Small intestine (tissue), 7 donors: ENCODE measurements at regions not wholly inside any gene's neighbourhood (a gene's known extent, or its start where the extent isn't known, plus 50 kb on each side); places are given as distances from the start of the nearest gene placed in this dataset.
"Not testable (repeated sequence)": the region's sequence is repeated elsewhere in the genome, so short reads cannot be mapped to it uniquely, and the experiment has no call there.

ENCODE experiments used
- DNase-seq, 2 donors: peaks; one replicate each; pipeline versions ENCODE4 v3.0.0 to v3.0.0-alpha.2; 2013
- FAIRE-seq: peaks from 2 replicates; lab custom pipeline; 2012; peaks lifted over from hg19 to GRCh38; lab: Jason Lieb, UNC
- H3K27ac ChIP-seq, 3 donors: one replicate each; pipeline ENCODE4 v1.5.1; 2013; ENCODE audit warnings: low read length in 2 of 3, mild to moderate bottlenecking in 2 of 3, control low read depth in 1 of 3, inconsistent platforms in 1 of 3, low read depth in 1 of 3, moderate library complexity in 1 of 3
- H3K27me3 ChIP-seq, 3 donors: one replicate each; pipeline ENCODE4 v1.6.1; 2013; ENCODE audit warnings: low read length in 3 of 3, inconsistent platforms in 1 of 3; ENCODE audit not compliant: control insufficient read depth in 3 of 3, insufficient read depth in 3 of 3
- H3K36me3 ChIP-seq, 3 donors: one replicate each; pipeline ENCODE4 v1.6.1; 2013; ENCODE audit warnings: low read length in 3 of 3, inconsistent platforms in 1 of 3, low read depth in 1 of 3, mild to moderate bottlenecking in 1 of 3, moderate library complexity in 1 of 3; ENCODE audit not compliant: control insufficient read depth in 3 of 3, insufficient read depth in 2 of 3
- H3K4me1 ChIP-seq, 3 donors: one replicate each; pipeline ENCODE4 v1.6.1; 2013; ENCODE audit warnings: low read length in 2 of 3, inconsistent platforms in 1 of 3, low read depth in 1 of 3, mild to moderate bottlenecking in 1 of 3, moderate library complexity in 1 of 3; ENCODE audit not compliant: control insufficient read depth in 3 of 3, insufficient read depth in 2 of 3
- H3K4me3 ChIP-seq, 3 donors: one replicate each; pipeline ENCODE4 v1.5.1; 2013; ENCODE audit warnings: low read length in 3 of 3, control low read depth in 1 of 3, inconsistent platforms in 1 of 3, low read depth in 1 of 3, mild to moderate bottlenecking in 1 of 3, moderate library complexity in 1 of 3
- H3K9me3 ChIP-seq, 2 donors: one replicate each; pipeline ENCODE4 v1.6.1; 2013; ENCODE audit warnings: low read depth in 1 of 2, low read length in 1 of 2; ENCODE audit not compliant: control insufficient read depth in 2 of 2, insufficient read depth in 1 of 2
- WGBS, 3 donors: extraction: QIAGEN DNeasy Blood & Tissue Kit; methylation state at CpG; one replicate each; pipeline ENCODE4 v1.1.7; 2013; 5-methylcytosine and 5-hydroxymethylcytosine counted together
- donor health status: healthy with polysubstance abuse.
- donor health status: control.
- donor health status: control.
- donor health status: Bipolar disorder and iron deficiency.
- donor health status: healthy.

- no peak for FAIRE-seq
Observed at GRCh38 chr5:110267714-110268113, 458.8 kb downstream of the TMEM232 start.

GRCh38 chr5:110268283-110268682 is 458.2 kb downstream of the TMEM232 start:
- FAIRE-seq, result no peak
- H3K4me3 ChIP-seq, result no peak overlapping the region
- no peaks in the 10 kb centered on the region for H3K9me3 ChIP-seq
- no peak overlapping the region for H3K27ac ChIP-seq
- no peaks in the 10 kb centered on the region for H3K4me1 ChIP-seq
- no peaks in the 10 kb centered on the region for H3K27me3 ChIP-seq
- no peaks in the 10 kb centered on the region for H3K36me3 ChIP-seq
- DNase-seq, result no peak

More at GRCh38 chr5:110267714-110268113, 458.8 kb downstream of the TMEM232 start:
- no peak for DNase-seq
- no peak overlapping the region for H3K27ac ChIP-seq
- 80 to 90% (median 83%) methylated on average over 9 of the region's 9 CpGs for WGBS, 3 donors
- no peak overlapping the region for H3K4me3 ChIP-seq
- no peaks in the 10 kb centered on the region for H3K9me3 ChIP-seq
- no peaks in the 10 kb centered on the region for H3K27me3 ChIP-seq
- H3K4me1 ChIP-seq, result no peaks in the 10 kb centered on the region
- H3K36me3 ChIP-seq, result no peaks in the 10 kb centered on the region

- Histone ChIP-seq H3K4me1 (no peaks in the 10 kb centered on the region), H3K4me3 (no peak overlapping the region), H3K36me3 (no peaks in the 10 kb centered on the region), H3K27me3 (no peaks in the 10 kb centered on the region), H3K9me3 (no peaks in the 10 kb centered on the region), H3K27ac (no peak overlapping the region)
- no peak for DNase-seq
- WGBS, 3 donors, result 52 to 69% (median 56%) methylated on average over 1 of the region's 1 CpG
- FAIRE-seq, result no peak
Observed at GRCh38 chr5:110268985-110269384, 457.5 kb downstream of the TMEM232 start.

GRCh38 chr5:110269478-110270142 is 456.9 kb downstream of the TMEM232 start:
- 65 to 71% (median 67%) methylated on average over 3 of the region's 3 CpGs for WGBS, 3 donors
- no peaks in the 10 kb centered on the region for H3K27me3 ChIP-seq
- DNase-seq, result no peak
- no peak overlapping the region for H3K4me3 ChIP-seq
- H3K27ac ChIP-seq, result no peak overlapping the region
- H3K9me3 ChIP-seq, result no peaks in the 10 kb centered on the region
- no peaks in the 10 kb centered on the region for H3K36me3 ChIP-seq
- H3K4me1 ChIP-seq, result no peaks in the 10 kb centered on the region
- FAIRE-seq, result no peak

- FAIRE-seq, result no peak
- 84 to 89% (median 87%) methylated on average over 2 of the region's 2 CpGs for WGBS, 3 donors
- Histone ChIP-seq H3K27ac (no peak overlapping the region), H3K4me1 (no peaks in the 10 kb centered on the region), H3K36me3 (no peaks in the 10 kb centered on the region), H3K9me3 (no peaks in the 10 kb centered on the region), H3K27me3 (no peaks in the 10 kb centered on the region), H3K4me3 (no peak overlapping the region)
- no peak for DNase-seq
Observed at GRCh38 chr5:110275878-110276277, 450.6 kb downstream of the TMEM232 start.

- FAIRE-seq, H3K27ac ChIP-seq, H3K36me3 ChIP-seq, H3K4me3 ChIP-seq, H3K4me1 ChIP-seq, H3K27me3 ChIP-seq, DNase-seq, H3K9me3 ChIP-seq: not testable (repeated sequence)
- WGBS, 3 donors, result 83 to 92% (median 91%) methylated on average over 1 of the region's 1 CpG
Observed at GRCh38 chr5:110278449-110278848, 448.0 kb downstream of the TMEM232 start.

GRCh38 chr5:110284121-110284520 is 442.4 kb downstream of the TMEM232 start:
- not testable (repeated sequence) for H3K27ac ChIP-seq, H3K4me3 ChIP-seq, H3K4me1 ChIP-seq, DNase-seq, H3K36me3 ChIP-seq, H3K27me3 ChIP-seq, FAIRE-seq
- 82 to 92% (median 85%) methylated on average over 8 of the region's 8 CpGs for WGBS, 3 donors
- peaks cover 0 to 17% of the 10 kb centered on the region in 2 donors for H3K9me3 ChIP-seq

- H3K4me1 ChIP-seq, result no peaks in the 10 kb centered on the region
- no peak for DNase-seq
- H3K4me3 ChIP-seq, result no peak overlapping the region
- no peaks in the 10 kb centered on the region for H3K27me3 ChIP-seq
- H3K36me3 ChIP-seq, result no peaks in the 10 kb centered on the region
- peaks cover 0 to 15% of the 10 kb centered on the region in 2 donors for H3K9me3 ChIP-seq
- 54 to 61% (median 59%) methylated on average over 3 of the region's 3 CpGs for WGBS, 3 donors
- no peak for FAIRE-seq
- no peak overlapping the region for H3K27ac ChIP-seq
Observed at GRCh38 chr5:110288766-110289511, 437.5 kb downstream of the TMEM232 start.
